H1 (cell line): ENCODE measurements at regions not wholly inside any gene's neighbourhood (a gene's known extent, or its start where the extent isn't known, plus 50 kb on each side); places are given as distances from the start of the nearest gene placed in this dataset.

ENCODE experiments used
- BRCA1 ChIP-seq: IDR thresholded peaks from 2 replicates; pipeline ENCODE4 v1.6.1; 2012; ENCODE audit warnings: low read depth, low read length, improper control_type of control experiment
- CBX8 ChIP-seq: fragments of 300-800, 300-1000 bp; sonication (generic); IDR thresholded peaks from 2 replicates; pipeline ENCODE4 v1.7.1; 2016; ENCODE audit warnings: low read depth, low read length, borderline replicate concordance
- CEBPB ChIP-seq: IDR thresholded peaks from 2 replicates; pipeline ENCODE4 v1.6.1; 2012; ENCODE audit warnings: low read depth, low read length
- CHD2 ChIP-seq: IDR thresholded peaks from 2 replicates; pipeline ENCODE4 v1.6.1; 2012; ENCODE audit warnings: low read length, improper control_type of control experiment
- POLR2AphosphoS5 ChIP-seq: IDR thresholded peaks from 2 replicates; pipeline ENCODE4 v1.6.1; 2011; ENCODE audit warnings: low read depth, low read length
- POU5F1 ChIP-seq: IDR thresholded peaks from 2 replicates; pipeline ENCODE4 v1.6.1; 2011; ENCODE audit warnings: low read depth, mild to moderate bottlenecking, low read length, moderate library complexity
- RFX5 ChIP-seq: IDR thresholded peaks from 2 replicates; pipeline ENCODE4 v1.6.1; 2011; ENCODE audit warnings: low read depth, low read length, improper control_type of control experiment, borderline replicate concordance
- SIN3A ChIP-seq, 2 experiments: IDR thresholded peaks in 1 of 2; conservative IDR thresholded peaks in 1 of 2; 2 replicates each; pipeline ENCODE4 v1.6.1; 2011 to 2012; ENCODE audit warnings: low read length in 2 of 2, improper control_type of control experiment in 1 of 2, low read depth in 1 of 2, mild to moderate bottlenecking in 1 of 2
- SIX5 ChIP-seq: IDR thresholded peaks from 2 replicates; pipeline ENCODE4 v1.6.1; 2011; ENCODE audit warnings: mild to moderate bottlenecking, low read depth, low read length
- TF ChIP-seq, protein P1 (sequence below), 3 experiments: IDR thresholded peaks; 1 replicate in 2 of 3; 2 replicates in 1 of 3; pipeline versions ENCODE4 v1.5.1 to v1.6.1; 2011; ENCODE audit warnings: low read length in 3 of 3, mild to moderate bottlenecking in 3 of 3, inconsistent platforms in 2 of 3, low read depth in 1 of 3, moderate library complexity in 1 of 3; ENCODE audit not compliant: insufficient read depth in 1 of 3; ENCODE audit errors: control extremely low read depth in 1 of 3

- TF ChIP-seq, protein P1, sequence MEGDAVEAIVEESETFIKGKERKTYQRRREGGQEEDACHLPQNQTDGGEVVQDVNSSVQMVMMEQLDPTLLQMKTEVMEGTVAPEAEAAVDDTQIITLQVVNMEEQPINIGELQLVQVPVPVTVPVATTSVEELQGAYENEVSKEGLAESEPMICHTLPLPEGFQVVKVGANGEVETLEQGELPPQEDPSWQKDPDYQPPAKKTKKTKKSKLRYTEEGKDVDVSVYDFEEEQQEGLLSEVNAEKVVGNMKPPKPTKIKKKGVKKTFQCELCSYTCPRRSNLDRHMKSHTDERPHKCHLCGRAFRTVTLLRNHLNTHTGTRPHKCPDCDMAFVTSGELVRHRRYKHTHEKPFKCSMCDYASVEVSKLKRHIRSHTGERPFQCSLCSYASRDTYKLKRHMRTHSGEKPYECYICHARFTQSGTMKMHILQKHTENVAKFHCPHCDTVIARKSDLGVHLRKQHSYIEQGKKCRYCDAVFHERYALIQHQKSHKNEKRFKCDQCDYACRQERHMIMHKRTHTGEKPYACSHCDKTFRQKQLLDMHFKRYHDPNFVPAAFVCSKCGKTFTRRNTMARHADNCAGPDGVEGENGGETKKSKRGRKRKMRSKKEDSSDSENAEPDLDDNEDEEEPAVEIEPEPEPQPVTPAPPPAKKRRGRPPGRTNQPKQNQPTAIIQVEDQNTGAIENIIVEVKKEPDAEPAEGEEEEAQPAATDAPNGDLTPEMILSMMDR (IDR thresholded peaks at IDR 0.05; ENCODE audit: control extremely low read depth in 1 of 3, insufficient read depth in 1 of 3, low read depth in 1 of 3, low read length in 3 of 3), result no peak
- TF ChIP-seq SIN3A (conservative IDR thresholded peaks at IDR 0.05 in 1 of 2, IDR thresholded peaks at IDR 0.05 in 1 of 2; ENCODE audit: low read depth in 1 of 2, low read length in 2 of 2) (no peak), POU5F1 (no peak), SIX5 (no peak), BRCA1 (no peak), CBX8 (no peak), RFX5 (no peak), CEBPB (no peak), CHD2 (no peak), POLR2AphosphoS5 (no peak)
- TF ChIP-seq, all 59 proteins: peak for 0
Observed at GRCh38 chr2:19652811-19653210, 249.0 kb downstream of the TTC32 start (continued).
